K562 (cell line): ENCODE measurements at regions not wholly inside any gene's neighbourhood (a gene's known extent, or its start where the extent isn't known, plus 50 kb on each side); places are given as distances from the start of the nearest gene placed in this dataset.

Experiments
- ATAC-seq: fragments of 200-7000 bp; cut with Tn5 transposase; 3 replicates; pipeline ENCODE4 v1.9.1; 2020; ENCODE audit warnings: moderate library complexity
- BruUV-seq: library from RNA; stranded (reverse); fragments of 400-500 nt; replicated peaks from 2 replicates; lab custom pipeline; 2021; lab: Mats Ljungman, UMichigan
- CTCF ChIA-PET: fragments of 300-600 bp; formaldehyde crosslinking; extraction: SDS; loops from one replicate; lab custom pipeline; 2021; ENCODE audit warnings: low intra/inter-chr PET ratio; lab: Yijun Ruan, JAX
- POLR2A ChIA-PET: fragments of 300-600, 350-650 bp; sonication (Branson Sonifier 250); formaldehyde crosslinking; extraction: SDS; loops from one replicate; lab custom pipeline; 2021; ENCODE audit warnings: antibody characterized with exemption, inconsistent platforms; lab: Yijun Ruan, JAX
- DNase-seq, 4 experiments: peaks; one replicate each; pipeline versions ENCODE4 v3.0.0 to v3.0.0-alpha.2; 2011 to 2018; ENCODE audit warnings: low spot score in 3 of 4, mixed read lengths in 3 of 4; ENCODE audit errors: extremely low read depth in 1 of 4
- FAIRE-seq: peaks from 2 replicates; lab custom pipeline; 2011; peaks lifted over from hg19 to GRCh38; lab: Jason Lieb, UNC
- H2AFZ ChIP-seq: 2 replicates; pipeline ENCODE4 v1.6.0; 2011; ENCODE audit warnings: low read depth, low read length, control low read depth, inconsistent platforms
- H3K27ac ChIP-seq: fragments of 200-600 bp; 3 replicates; pipeline ENCODE4 v1.8.0; 2011; ENCODE audit warnings: low read depth, mild to moderate bottlenecking, control low read depth, inconsistent platforms, low read length, moderate library complexity, mixed read lengths; ENCODE audit errors: extremely low read depth
- H3K27me3 ChIP-seq, 2 experiments: fragments of 300-600 bp in 1 of 2; 2 replicates in 1 of 2; 3 replicates in 1 of 2; pipeline versions ENCODE4 v1.6.0 to v1.8.0; 2011; ENCODE audit warnings: inconsistent platforms in 2 of 2, low read length in 2 of 2, mild to moderate bottlenecking in 1 of 2, mixed read lengths in 1 of 2, moderate library complexity in 1 of 2; ENCODE audit not compliant: control insufficient read depth in 2 of 2, insufficient read depth in 2 of 2
- H3K36me3 ChIP-seq: fragments of 300-600 bp; 3 replicates; pipeline ENCODE4 v1.8.0; 2011; ENCODE audit warnings: mild to moderate bottlenecking, low read length, inconsistent platforms; ENCODE audit not compliant: control insufficient read depth, insufficient read depth
- H3K4me1 ChIP-seq, 2 experiments: fragments of 200-600 bp in 1 of 2; replicated peaks in 1 of 2; 2 replicates in 1 of 2; 3 replicates in 1 of 2; pipeline versions ENCODE4 v1.5.1 to v1.8.0; 2011; ENCODE audit warnings: inconsistent platforms in 2 of 2, low read length in 2 of 2, mild to moderate bottlenecking in 1 of 2, mixed read lengths in 1 of 2, moderate library complexity in 1 of 2; ENCODE audit not compliant: control insufficient read depth in 2 of 2, insufficient read depth in 2 of 2
- H3K4me2 ChIP-seq: 2 replicates; pipeline ENCODE4 v1.6.1; 2011; ENCODE audit warnings: low read length, control low read depth, inconsistent platforms, mixed read lengths; ENCODE audit not compliant: insufficient read depth
- H3K4me3 ChIP-seq: fragments of 200-600 bp; sonication (generic), shearing (Covaris generic); 2 replicates; pipeline ENCODE4 v1.5.1; 2016; ENCODE audit warnings: control low read depth, inconsistent platforms
- H3K79me2 ChIP-seq: fragments of 200-600 bp; 3 replicates; pipeline ENCODE4 v1.8.0; 2011; ENCODE audit warnings: low read length, inconsistent platforms; ENCODE audit not compliant: control insufficient read depth, insufficient read depth
- H3K9ac ChIP-seq, 2 experiments: 2 replicates each; pipeline versions ENCODE4 v1.6.0 to v1.6.1; 2011; ENCODE audit warnings: low read depth in 2 of 2, low read length in 2 of 2, control low read depth in 1 of 2, inconsistent platforms in 1 of 2, mild to moderate bottlenecking in 1 of 2, mixed read lengths in 1 of 2; ENCODE audit not compliant: insufficient read depth in 1 of 2
- H3K9me1 ChIP-seq: one replicate; pipeline ENCODE4 v1.6.0; 2011; ENCODE audit warnings: inconsistent platforms, mild to moderate bottlenecking, low read length, moderate library complexity; ENCODE audit not compliant: control insufficient read depth, insufficient read depth
- H3K9me3 ChIP-seq: replicated peaks from 2 replicates; pipeline ENCODE4 v1.5.1; 2011; ENCODE audit warnings: low read depth, low read length, inconsistent platforms; ENCODE audit not compliant: control insufficient read depth, insufficient read depth
- H4K20me1 ChIP-seq: replicated peaks from 2 replicates; pipeline ENCODE4 v1.6.1; 2011; ENCODE audit warnings: low read length, inconsistent platforms, mixed read lengths; ENCODE audit not compliant: control insufficient read depth, insufficient read depth
- CBX1 ChIP-seq: sonication (generic); IDR thresholded peaks from 2 replicates; pipeline ENCODE4 v1.6.1; 2016; ENCODE audit warnings: antibody characterized with exemption, low read depth, mild to moderate bottlenecking
- CHD2 ChIP-seq: IDR thresholded peaks from 2 replicates; pipeline ENCODE4 v1.6.1; 2011; ENCODE audit warnings: low read depth, low read length
- CHD4 ChIP-seq: fragments of 200-600 bp; sonication (generic); IDR thresholded peaks from 3 replicates; pipeline ENCODE4 v1.6.1; 2012; ENCODE audit warnings: low read depth, mild to moderate bottlenecking, mixed read lengths, low read length, inconsistent platforms; ENCODE audit not compliant: insufficient read depth, insufficient replicate concordance, poor library complexity, severe bottlenecking
- COPS2 ChIP-seq: fragments of 450-650 bp; conservative IDR thresholded peaks from 2 replicates; pipeline ENCODE4 v1.6.1; 2016; ENCODE audit warnings: mild to moderate bottlenecking, moderate library complexity
- EP300 ChIP-seq: IDR thresholded peaks from 2 replicates; pipeline ENCODE4 v1.6.1; 2012; ENCODE audit warnings: low read length, improper control_type of control experiment
- FOXA1 ChIP-seq: fragments of 450-650 bp; IDR thresholded peaks from 2 replicates; pipeline ENCODE4 v1.6.1; 2016; ENCODE audit warnings: mild to moderate bottlenecking, borderline replicate concordance
- PHB ChIP-seq: fragments of 250-450 bp; sonication (Bioruptor Pico); IDR thresholded peaks from 2 replicates; pipeline ENCODE4 v1.5.0; 2021
- PHB2 ChIP-seq: fragments of 450-650 bp; IDR thresholded peaks from 2 replicates; pipeline ENCODE4 v1.6.1; 2017; ENCODE audit warnings: low read depth
- POLR2A ChIP-seq: fragments of 450-650 bp; conservative IDR thresholded peaks from 2 replicates; pipeline ENCODE4 v1.6.1; 2016
- PPARD ChIP-seq: fragments of 250-450 bp; sonication (Bioruptor Pico); IDR thresholded peaks from 2 replicates; pipeline ENCODE4 v1.8.0; 2022; ENCODE audit warnings: inconsistent platforms, mild to moderate bottlenecking, moderate library complexity
- RNF2 ChIP-seq: sonication (generic); IDR thresholded peaks from 2 replicates; pipeline ENCODE4 v1.6.1; 2016
- ZBTB17 ChIP-seq: fragments of 450-650 bp; formaldehyde crosslinking; IDR thresholded peaks from 2 replicates; pipeline ENCODE4 v1.4.0; 2020; ENCODE audit warnings: mild to moderate bottlenecking
- ZNF146 ChIP-seq: IDR thresholded peaks from one replicate; pipeline ENCODE4 v1.6.1; 2018; ENCODE audit warnings: missing compliant biosample characterization; ENCODE audit not compliant: unreplicated experiment
- WGBS: fragments of 100-300 bp; shearing (Covaris generic); methylation state at CpG from one replicate; pipeline ENCODE4 v1.1.6; 2016; ENCODE audit warnings: low coverage, mixed read lengths; ENCODE audit not compliant: insufficient coverage; ENCODE audit errors: missing lambda C conversion rate; 5-methylcytosine and 5-hydroxymethylcytosine counted together
- in situ Hi-C: fragments of 300-500 bp; cut with MboI; formaldehyde crosslinking; loops from 4 replicates; pipeline ENCODE4 v1.15.0; 2018; ENCODE audit warnings: inconsistent platforms, mixed read lengths
- intact Hi-C: fragments of 100-400 bp; cut with micrococcal nuclease; formaldehyde crosslinking; loops from 2 replicates; pipeline ENCODE4 v1.14.2; 2022
- TF ChIP-seq, protein P1 (sequence below): sonication (generic); formaldehyde crosslinking; IDR thresholded peaks from 2 replicates; pipeline ENCODE4 v1.8.0; 2022; ENCODE audit warnings: mild to moderate bottlenecking, missing genetic modification reagents
- TF ChIP-seq, protein P2 (sequence below): sonication (generic); formaldehyde crosslinking; IDR thresholded peaks from 2 replicates; pipeline ENCODE4 v1.8.1; 2023; ENCODE audit warnings: missing genetic modification reagents, mild to moderate bottlenecking, borderline replicate concordance
- TF ChIP-seq, protein P3 (sequence below): fragments of 250-450 bp; sonication (Bioruptor Pico); IDR thresholded peaks from 2 replicates; pipeline ENCODE4 v1.4.0; 2020; ENCODE audit warnings: mild to moderate bottlenecking, moderate library complexity

DNA sequence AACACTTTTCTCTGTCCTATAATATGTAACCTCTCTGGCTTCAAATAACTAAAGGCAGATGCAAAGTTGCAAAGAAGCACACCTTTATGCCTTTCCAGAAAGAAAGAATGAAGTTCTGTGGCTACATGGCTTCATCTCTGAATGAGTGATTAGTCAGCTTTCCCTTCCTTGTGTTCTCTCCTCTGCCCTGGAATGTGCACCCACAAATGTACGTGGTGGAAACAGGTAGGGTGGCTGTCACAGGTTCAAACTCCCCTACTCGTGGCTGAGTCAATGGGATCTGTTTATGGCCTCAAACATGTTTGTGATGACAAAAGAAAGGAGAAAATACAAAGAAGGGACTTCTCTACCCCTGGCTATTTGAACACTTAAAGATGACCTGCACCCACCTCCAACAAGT, 55.5 kb upstream of the ACVR2A start:
- Histone ChIP-seq H2AFZ (no peak overlapping the region), H3K9ac (no peak overlapping the region)
- intact Hi-C loops, result no loop called here
- TF ChIP-seq CBX1 (no peak), POLR2A (no peak), FOXA1 (no peak), CHD2 (no peak), PHB2 (no peak), PHB (CRISPR knock-in tag) (no peak), ZNF146 (no peak), PPARD (CRISPR knock-in tag) (no peak), RNF2 (no peak), COPS2 (no peak), CHD4 (no peak), EP300 (no peak), ZBTB17 (CRISPR knock-in tag) (no peak)
- TF ChIP-seq, protein P1, sequence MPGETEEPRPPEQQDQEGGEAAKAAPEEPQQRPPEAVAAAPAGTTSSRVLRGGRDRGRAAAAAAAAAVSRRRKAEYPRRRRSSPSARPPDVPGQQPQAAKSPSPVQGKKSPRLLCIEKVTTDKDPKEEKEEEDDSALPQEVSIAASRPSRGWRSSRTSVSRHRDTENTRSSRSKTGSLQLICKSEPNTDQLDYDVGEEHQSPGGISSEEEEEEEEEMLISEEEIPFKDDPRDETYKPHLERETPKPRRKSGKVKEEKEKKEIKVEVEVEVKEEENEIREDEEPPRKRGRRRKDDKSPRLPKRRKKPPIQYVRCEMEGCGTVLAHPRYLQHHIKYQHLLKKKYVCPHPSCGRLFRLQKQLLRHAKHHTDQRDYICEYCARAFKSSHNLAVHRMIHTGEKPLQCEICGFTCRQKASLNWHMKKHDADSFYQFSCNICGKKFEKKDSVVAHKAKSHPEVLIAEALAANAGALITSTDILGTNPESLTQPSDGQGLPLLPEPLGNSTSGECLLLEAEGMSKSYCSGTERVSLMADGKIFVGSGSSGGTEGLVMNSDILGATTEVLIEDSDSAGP (CRISPR knock-in tag), result no peak
- TF ChIP-seq, protein P2, sequence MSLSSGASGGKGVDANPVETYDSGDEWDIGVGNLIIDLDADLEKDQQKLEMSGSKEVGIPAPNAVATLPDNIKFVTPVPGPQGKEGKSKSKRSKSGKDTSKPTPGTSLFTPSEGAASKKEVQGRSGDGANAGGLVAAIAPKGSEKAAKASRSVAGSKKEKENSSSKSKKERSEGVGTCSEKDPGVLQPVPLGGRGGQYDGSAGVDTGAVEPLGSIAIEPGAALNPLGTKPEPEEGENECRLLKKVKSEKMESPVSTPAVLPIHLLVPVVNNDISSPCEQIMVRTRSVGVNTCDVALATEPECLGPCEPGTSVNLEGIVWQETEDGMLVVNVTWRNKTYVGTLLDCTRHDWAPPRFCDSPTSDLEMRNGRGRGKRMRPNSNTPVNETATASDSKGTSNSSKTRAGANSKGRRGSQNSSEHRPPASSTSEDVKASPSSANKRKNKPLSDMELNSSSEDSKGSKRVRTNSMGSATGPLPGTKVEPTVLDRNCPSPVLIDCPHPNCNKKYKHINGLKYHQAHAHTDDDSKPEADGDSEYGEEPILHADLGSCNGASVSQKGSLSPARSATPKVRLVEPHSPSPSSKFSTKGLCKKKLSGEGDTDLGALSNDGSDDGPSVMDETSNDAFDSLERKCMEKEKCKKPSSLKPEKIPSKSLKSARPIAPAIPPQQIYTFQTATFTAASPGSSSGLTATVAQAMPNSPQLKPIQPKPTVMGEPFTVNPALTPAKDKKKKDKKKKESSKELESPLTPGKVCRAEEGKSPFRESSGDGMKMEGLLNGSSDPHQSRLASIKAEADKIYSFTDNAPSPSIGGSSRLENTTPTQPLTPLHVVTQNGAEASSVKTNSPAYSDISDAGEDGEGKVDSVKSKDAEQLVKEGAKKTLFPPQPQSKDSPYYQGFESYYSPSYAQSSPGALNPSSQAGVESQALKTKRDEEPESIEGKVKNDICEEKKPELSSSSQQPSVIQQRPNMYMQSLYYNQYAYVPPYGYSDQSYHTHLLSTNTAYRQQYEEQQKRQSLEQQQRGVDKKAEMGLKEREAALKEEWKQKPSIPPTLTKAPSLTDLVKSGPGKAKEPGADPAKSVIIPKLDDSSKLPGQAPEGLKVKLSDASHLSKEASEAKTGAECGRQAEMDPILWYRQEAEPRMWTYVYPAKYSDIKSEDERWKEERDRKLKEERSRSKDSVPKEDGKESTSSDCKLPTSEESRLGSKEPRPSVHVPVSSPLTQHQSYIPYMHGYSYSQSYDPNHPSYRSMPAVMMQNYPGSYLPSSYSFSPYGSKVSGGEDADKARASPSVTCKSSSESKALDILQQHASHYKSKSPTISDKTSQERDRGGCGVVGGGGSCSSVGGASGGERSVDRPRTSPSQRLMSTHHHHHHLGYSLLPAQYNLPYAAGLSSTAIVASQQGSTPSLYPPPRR (CRISPR knock-in tag), result no peak
- TF ChIP-seq, protein P3, sequence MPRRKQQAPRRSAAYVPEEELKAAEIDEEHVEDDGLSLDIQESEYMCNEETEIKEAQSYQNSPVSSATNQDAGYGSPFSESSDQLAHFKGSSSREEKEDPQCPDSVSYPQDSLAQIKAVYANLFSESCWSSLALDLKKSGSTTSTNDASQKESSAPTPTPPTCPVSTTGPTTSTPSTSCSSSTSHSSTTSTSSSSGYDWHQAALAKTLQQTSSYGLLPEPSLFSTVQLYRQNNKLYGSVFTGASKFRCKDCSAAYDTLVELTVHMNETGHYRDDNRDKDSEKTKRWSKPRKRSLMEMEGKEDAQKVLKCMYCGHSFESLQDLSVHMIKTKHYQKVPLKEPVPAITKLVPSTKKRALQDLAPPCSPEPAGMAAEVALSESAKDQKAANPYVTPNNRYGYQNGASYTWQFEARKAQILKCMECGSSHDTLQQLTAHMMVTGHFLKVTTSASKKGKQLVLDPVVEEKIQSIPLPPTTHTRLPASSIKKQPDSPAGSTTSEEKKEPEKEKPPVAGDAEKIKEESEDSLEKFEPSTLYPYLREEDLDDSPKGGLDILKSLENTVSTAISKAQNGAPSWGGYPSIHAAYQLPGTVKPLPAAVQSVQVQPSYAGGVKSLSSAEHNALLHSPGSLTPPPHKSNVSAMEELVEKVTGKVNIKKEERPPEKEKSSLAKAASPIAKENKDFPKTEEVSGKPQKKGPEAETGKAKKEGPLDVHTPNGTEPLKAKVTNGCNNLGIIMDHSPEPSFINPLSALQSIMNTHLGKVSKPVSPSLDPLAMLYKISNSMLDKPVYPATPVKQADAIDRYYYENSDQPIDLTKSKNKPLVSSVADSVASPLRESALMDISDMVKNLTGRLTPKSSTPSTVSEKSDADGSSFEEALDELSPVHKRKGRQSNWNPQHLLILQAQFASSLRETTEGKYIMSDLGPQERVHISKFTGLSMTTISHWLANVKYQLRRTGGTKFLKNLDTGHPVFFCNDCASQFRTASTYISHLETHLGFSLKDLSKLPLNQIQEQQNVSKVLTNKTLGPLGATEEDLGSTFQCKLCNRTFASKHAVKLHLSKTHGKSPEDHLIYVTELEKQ (CRISPR knock-in tag), result no peak

More for the DNA sequence above, 55.5 kb upstream of the ACVR2A start:
- ChIA-PET POLR2A (no interaction called here), CTCF (no interaction called here)
- WGBS, result 0% methylated on average over 2 of the region's 2 CpGs
- Histone ChIP-seq H3K9me1 (no peaks in the 10 kb centered on the region), H3K36me3 (no peaks in the 10 kb centered on the region), H3K9me3 (no peaks in the 10 kb centered on the region), H3K4me2 (no peak overlapping the region), H3K4me1 (no peaks in the 10 kb centered on the region), H4K20me1 (no peaks in the 10 kb centered on the region), H3K27ac (no peak overlapping the region), H3K79me2 (no peaks in the 10 kb centered on the region), H3K4me3 (no peak overlapping the region), H3K27me3 (no peaks in the 10 kb centered on the region)
- DNase-seq, result no peak
- ATAC-seq, result no peak
- in situ Hi-C loops, result no loop called here
- no TSS peak for BruUV-seq
- no peak for FAIRE-seq
